ENCODE measurements at regions not wholly inside any gene's neighbourhood (a gene's known extent, or its start where the extent isn't known, plus 50 kb on each side); places are given as distances from the start of the nearest gene placed in this dataset.

DNA sequence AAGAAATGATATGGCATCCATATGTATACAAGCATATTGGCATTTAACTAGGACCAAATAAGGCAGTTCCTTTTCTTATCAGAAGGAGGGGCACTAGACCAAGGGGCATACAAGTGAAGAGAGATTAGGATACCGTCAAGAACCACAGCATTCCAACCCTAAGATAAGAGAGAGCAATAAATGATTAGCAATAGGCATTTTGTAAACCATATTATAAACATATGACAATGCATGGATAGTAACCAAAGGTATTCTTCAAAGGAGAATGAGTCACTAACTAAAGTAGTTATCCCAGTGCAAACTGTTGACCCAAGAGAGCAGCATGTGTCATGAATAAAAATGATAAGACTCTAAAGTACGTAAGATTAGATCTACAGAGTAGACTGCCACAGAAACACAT lies 500.9 kb upstream of the HTR2A start:
- Mint-ChIP-seq H3K4me3 (ENCODE audit: low read depth) (no peak overlapping the region), H3K4me1 (ENCODE audit: low read depth) (no peaks in the 10 kb centered on the region), H3K27me3 (no peaks in the 10 kb centered on the region), H3K36me3 (ENCODE audit: insufficient read depth) (no peaks in the 10 kb centered on the region), H3K27ac (no peak overlapping the region), H3K9me3 (ENCODE audit: low read depth) (no peaks in the 10 kb centered on the region)
- TF ChIP-seq, protein P1, sequence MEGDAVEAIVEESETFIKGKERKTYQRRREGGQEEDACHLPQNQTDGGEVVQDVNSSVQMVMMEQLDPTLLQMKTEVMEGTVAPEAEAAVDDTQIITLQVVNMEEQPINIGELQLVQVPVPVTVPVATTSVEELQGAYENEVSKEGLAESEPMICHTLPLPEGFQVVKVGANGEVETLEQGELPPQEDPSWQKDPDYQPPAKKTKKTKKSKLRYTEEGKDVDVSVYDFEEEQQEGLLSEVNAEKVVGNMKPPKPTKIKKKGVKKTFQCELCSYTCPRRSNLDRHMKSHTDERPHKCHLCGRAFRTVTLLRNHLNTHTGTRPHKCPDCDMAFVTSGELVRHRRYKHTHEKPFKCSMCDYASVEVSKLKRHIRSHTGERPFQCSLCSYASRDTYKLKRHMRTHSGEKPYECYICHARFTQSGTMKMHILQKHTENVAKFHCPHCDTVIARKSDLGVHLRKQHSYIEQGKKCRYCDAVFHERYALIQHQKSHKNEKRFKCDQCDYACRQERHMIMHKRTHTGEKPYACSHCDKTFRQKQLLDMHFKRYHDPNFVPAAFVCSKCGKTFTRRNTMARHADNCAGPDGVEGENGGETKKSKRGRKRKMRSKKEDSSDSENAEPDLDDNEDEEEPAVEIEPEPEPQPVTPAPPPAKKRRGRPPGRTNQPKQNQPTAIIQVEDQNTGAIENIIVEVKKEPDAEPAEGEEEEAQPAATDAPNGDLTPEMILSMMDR (IDR thresholded peaks at IDR 0.05; ENCODE audit: unreplicated experiment), result no peak
- no peak for DNase-seq (ENCODE audit: low spot score, unreplicated experiment)

DNA sequence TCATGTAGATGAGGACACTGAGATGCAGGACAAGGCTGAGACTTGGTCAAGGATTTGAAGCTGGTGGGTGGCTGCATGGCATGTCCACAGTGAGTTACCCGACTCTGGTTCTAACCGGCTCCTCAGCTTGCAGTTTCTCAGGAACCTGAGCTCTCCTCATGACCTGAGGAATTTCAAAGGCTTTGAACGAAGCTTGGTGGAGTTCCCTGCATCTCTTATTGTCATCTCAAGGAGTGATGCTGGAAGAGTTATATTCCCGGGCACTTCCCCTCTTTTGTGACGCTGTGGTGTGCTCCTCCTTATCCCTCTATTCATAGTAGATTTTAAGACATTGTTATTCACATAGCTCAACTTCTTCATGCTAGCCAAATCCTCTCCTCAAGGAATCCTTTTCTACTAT lies 500.1 kb upstream of the HTR2A start:
- Mint-ChIP-seq H3K27me3 (no peaks in the 10 kb centered on the region), H3K4me3 (ENCODE audit: low read depth) (no peak overlapping the region), H3K36me3 (ENCODE audit: insufficient read depth) (no peaks in the 10 kb centered on the region), H3K27ac (no peak overlapping the region), H3K4me1 (ENCODE audit: low read depth) (no peaks in the 10 kb centered on the region), H3K9me3 (ENCODE audit: low read depth) (peaks cover 2% of the 10 kb centered on the region)
- DNase-seq (ENCODE audit: low spot score, unreplicated experiment), result no peak
- TF ChIP-seq, protein P1 (IDR thresholded peaks at IDR 0.05; ENCODE audit: unreplicated experiment), result no peak

DNA sequence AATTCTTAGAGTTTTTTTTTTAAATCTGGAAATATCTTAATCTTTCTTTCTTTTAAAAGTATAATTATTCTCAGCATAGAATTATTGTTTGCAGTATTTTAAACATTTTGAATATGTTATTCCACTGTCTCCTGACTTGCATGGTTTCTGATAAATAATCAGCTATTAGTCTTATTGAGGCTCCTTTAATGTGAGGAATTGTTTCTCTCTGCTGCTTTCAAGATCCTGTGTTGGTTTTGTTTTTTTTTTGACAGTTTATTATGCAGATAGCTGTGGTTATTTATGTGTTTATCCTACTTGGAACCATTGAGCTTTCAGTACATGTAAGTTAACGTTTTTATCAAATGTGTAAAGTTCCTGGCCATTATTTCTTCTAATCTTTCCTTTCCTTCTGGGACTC lies 477.9 kb upstream of the HTR2A start:
- no peaks in the 10 kb centered on the region for H3K27me3 Mint-ChIP-seq
- TF ChIP-seq, protein P1 (IDR thresholded peaks at IDR 0.05; ENCODE audit: unreplicated experiment), result no peak
- no peak overlapping the region for H3K4me3 Mint-ChIP-seq (ENCODE audit: low read depth)
- peaks cover 14% of the 10 kb centered on the region for H3K9me3 Mint-ChIP-seq (ENCODE audit: low read depth)
- DNase-seq (ENCODE audit: low spot score, unreplicated experiment), result no peak
- H3K36me3 Mint-ChIP-seq (ENCODE audit: insufficient read depth), result peaks cover 3% of the 10 kb centered on the region
- no peak overlapping the region for H3K27ac Mint-ChIP-seq
- no peaks in the 10 kb centered on the region for H3K4me1 Mint-ChIP-seq (ENCODE audit: low read depth)

DNA sequence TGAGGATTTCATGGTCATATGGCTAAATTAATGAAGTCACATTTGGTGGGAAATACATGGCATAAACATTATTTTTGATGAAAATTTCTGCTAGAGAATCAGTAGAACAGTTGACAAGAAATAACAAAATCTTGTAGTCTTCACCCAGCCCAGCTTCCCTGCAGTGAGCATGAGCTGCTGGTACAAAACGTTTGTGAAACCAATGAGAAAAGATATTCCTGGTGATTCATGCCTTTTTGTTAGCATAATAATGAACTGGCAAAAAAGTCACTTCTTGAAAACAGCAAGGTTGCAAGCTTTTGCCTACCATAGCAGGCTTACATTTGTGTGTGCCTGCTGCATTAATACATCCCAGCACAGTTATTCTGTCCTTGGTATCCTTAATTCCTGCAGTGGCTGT lies 475.9 kb upstream of the HTR2A start:
- DNase-seq (ENCODE audit: low spot score, unreplicated experiment), result no peak

DNA sequence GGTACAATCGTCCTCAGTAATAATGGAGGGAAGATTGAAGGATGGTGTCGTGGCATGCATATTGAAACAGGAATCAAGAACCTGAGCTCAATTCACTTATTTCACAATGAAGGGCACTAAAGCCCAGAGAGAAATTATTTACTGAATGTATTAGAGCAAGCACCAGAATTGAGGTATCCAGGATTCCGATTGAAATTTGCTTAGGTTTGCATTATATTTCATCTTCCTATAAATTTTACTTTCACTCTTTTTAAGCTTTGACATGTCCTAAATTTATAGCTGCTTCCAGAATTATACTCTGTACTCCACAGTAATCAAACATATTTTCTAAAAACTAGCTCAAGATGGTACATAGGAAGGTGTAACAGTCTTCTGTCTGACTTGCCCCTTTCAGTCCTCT lies 454.9 kb upstream of the HTR2A start:
- no peak for DNase-seq (ENCODE audit: low spot score, unreplicated experiment)
- H3K4me1 Mint-ChIP-seq (ENCODE audit: low read depth), result no peaks in the 10 kb centered on the region
- H3K4me3 Mint-ChIP-seq (ENCODE audit: low read depth), result no peak overlapping the region
- H3K27ac Mint-ChIP-seq, result no peak overlapping the region
- H3K36me3 Mint-ChIP-seq (ENCODE audit: insufficient read depth), result no peaks in the 10 kb centered on the region
- TF ChIP-seq, protein P1 (IDR thresholded peaks at IDR 0.05; ENCODE audit: unreplicated experiment), result no peak
- H3K9me3 Mint-ChIP-seq (ENCODE audit: low read depth), result peaks cover 7% of the 10 kb centered on the region
- no peaks in the 10 kb centered on the region for H3K27me3 Mint-ChIP-seq

More for the DNA sequence above, 475.9 kb upstream of the HTR2A start:
- no peak overlapping the region for H3K4me3 Mint-ChIP-seq (ENCODE audit: low read depth)
- H3K4me1 Mint-ChIP-seq (ENCODE audit: low read depth), result no peaks in the 10 kb centered on the region
- TF ChIP-seq, protein P1 (IDR thresholded peaks at IDR 0.05; ENCODE audit: unreplicated experiment), result no peak
- peaks cover 3% of the 10 kb centered on the region for H3K36me3 Mint-ChIP-seq (ENCODE audit: insufficient read depth)
- H3K9me3 Mint-ChIP-seq (ENCODE audit: low read depth), result peaks cover 25% of the 10 kb centered on the region
- no peaks in the 10 kb centered on the region for H3K27me3 Mint-ChIP-seq
- H3K27ac Mint-ChIP-seq, result no peak overlapping the region
